ENCODE measurements at regions not wholly inside any gene's neighbourhood (a gene's known extent, or its start where the extent isn't known, plus 50 kb on each side); places are given as distances from the start of the nearest gene placed in this dataset.

DNA sequence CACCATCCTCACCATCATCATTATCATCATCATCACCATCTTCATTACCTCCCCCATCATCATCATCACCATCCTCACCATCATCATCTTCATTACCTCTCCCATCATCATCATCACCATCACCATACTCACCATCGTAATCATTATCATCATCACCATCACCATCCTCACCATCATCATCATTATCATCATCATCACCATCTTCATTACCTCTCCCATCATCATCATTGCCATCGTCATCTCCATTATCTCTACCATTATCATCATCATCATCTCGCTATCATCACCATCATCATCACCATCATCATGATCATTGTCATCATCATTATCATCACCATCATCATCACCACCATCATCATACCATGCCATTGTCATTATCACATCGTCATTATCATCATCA is 362.9 kb downstream of the DHRSX start:
- Histone ChIP-seq H2BK15ac (ENCODE audit: low read length) (no peak overlapping the region), H3K56ac (replicated peaks; ENCODE audit: insufficient read length, low read depth, low read length) (peak overlapping the region; percentile 46), H2AK5ac (ENCODE audit: low read depth, low read length) (peak overlapping the region; percentile 86; the same call in 1 of the 2 replicates), H4K91ac (replicated peaks; ENCODE audit: insufficient read length, low read length) (no peak overlapping the region), H3K4ac (replicated peaks; ENCODE audit: insufficient read length, low read depth, low read length) (no peak overlapping the region), H4K5ac (ENCODE audit: insufficient read length, low read depth, low read length) (no peak overlapping the region), H3K27me3 (replicated peaks in 1 of 4; ENCODE audit: control insufficient read depth in 3 of 4, extremely low read depth in 1 of 4, insufficient read depth in 3 of 4, low read length in 3 of 4) (no peaks in the 10 kb centered on the region), H3K9me3 (ENCODE audit: insufficient read depth in 2 of 2, low read depth in 1 of 2, low read length in 1 of 2) (peaks cover 0 to 6% of the 10 kb centered on the region in 2 experiments; a peak in 2 of 4 replicates), H3K23ac (ENCODE audit: insufficient read length) (no peak overlapping the region), H3K36me3 (ENCODE audit: control insufficient read depth in 2 of 4, insufficient read depth in 4 of 4, low read length in 3 of 4) (no peaks in the 10 kb centered on the region), H3K14ac (ENCODE audit: insufficient read length) (no peak overlapping the region), H3K4me3 (ENCODE audit: extremely low read depth in 1 of 4, insufficient read depth in 2 of 4, low read depth in 3 of 4, low read length in 4 of 4) (no peak overlapping the region), H3K27ac (ENCODE audit: low read depth, low read length) (no peak overlapping the region), H3K4me1 (replicated peaks in 1 of 4; ENCODE audit: control insufficient read depth in 3 of 4, insufficient read depth in 4 of 4, low read length in 3 of 4) (no peaks in the 10 kb centered on the region), H2AFZ (ENCODE audit: low read length) (no peak overlapping the region), H2BK120ac (replicated peaks; ENCODE audit: low read depth, low read length) (no peak overlapping the region), H3K79me1 (ENCODE audit: low read depth, low read length) (no peaks in the 10 kb centered on the region), H3K4me2 (ENCODE audit: insufficient read depth in 1 of 2, low read depth in 2 of 2, low read length in 2 of 2) (no peak overlapping the region), H3K79me2 (ENCODE audit: control insufficient read depth in 1 of 2, insufficient read depth in 2 of 2, low read length in 2 of 2) (no peaks in the 10 kb centered on the region), H4K8ac (ENCODE audit: extremely low read depth, insufficient read depth, low read length) (no peak overlapping the region), H3K9ac (replicated peaks in 1 of 4; ENCODE audit: extremely low read depth in 1 of 4, low read depth in 3 of 4, low read length in 3 of 4) (no peak overlapping the region), H2BK12ac (ENCODE audit: low read depth, low read length) (no peak overlapping the region), H4K20me1 (replicated peaks in 1 of 2; ENCODE audit: control insufficient read depth in 1 of 2, insufficient read depth in 2 of 2, low read length in 2 of 2) (peaks cover 0 to 3% of the 10 kb centered on the region in 2 experiments), H2BK20ac (ENCODE audit: low read length) (no peak overlapping the region), H2BK5ac (ENCODE audit: low read depth, low read length) (no peak overlapping the region; the same call in 1 of the 2 replicates), H3K23me2 (ENCODE audit: low read depth, low read length) (peaks cover 16% of the 10 kb centered on the region; the same call in 1 of the 2 replicates), H3K18ac (ENCODE audit: extremely low read depth, low read length) (no peak overlapping the region)
- DNase-seq (ENCODE audit: low read depth in 1 of 2, low spot score in 2 of 2) (no peak), FAIRE-seq (no peak)
- ChIA-PET POLR2A (ENCODE audit: partially characterized antibody) (no interaction called here), CTCF (ENCODE audit: partially characterized antibody) (no interaction called here)
- WGBS, 2 experiments (ENCODE audit: extremely low coverage in 1 of 2, insufficient coverage in 1 of 2, insufficient read length in 1 of 2, insufficient replicate concordance in 2 of 2, low coverage in 1 of 2, low lambda C conversion rate in 2 of 2, missing lambda C conversion rate in 1 of 2): 92 to 100% methylated on average over 3 to 4 of the region's 4 CpGs
- TF ChIP-seq BRCA1 (IDR thresholded peaks at IDR 0.05; ENCODE audit: low read depth, low read length) (no peak), HDAC6 (IDR thresholded peaks at IDR 0.05; ENCODE audit: low read depth, low read length) (no peak), POLR2A (IDR thresholded peaks at IDR 0.05; ENCODE audit: control extremely low read depth in 1 of 2, low read depth in 2 of 2, low read length in 2 of 2) (no peak), SAP30 (IDR thresholded peaks at IDR 0.05; ENCODE audit: insufficient read depth, insufficient replicate concordance, low read length) (no peak)
- TF ChIP-seq, protein P1, sequence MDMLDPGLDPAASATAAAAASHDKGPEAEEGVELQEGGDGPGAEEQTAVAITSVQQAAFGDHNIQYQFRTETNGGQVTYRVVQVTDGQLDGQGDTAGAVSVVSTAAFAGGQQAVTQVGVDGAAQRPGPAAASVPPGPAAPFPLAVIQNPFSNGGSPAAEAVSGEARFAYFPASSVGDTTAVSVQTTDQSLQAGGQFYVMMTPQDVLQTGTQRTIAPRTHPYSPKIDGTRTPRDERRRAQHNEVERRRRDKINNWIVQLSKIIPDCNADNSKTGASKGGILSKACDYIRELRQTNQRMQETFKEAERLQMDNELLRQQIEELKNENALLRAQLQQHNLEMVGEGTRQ (IDR thresholded peaks at IDR 0.05; ENCODE audit: low read length): no peak
